ENCODE measurements at regions not wholly inside any gene's neighbourhood (a gene's known extent, or its start where the extent isn't known, plus 50 kb on each side); places are given as distances from the start of the nearest gene placed in this dataset.

DNA sequence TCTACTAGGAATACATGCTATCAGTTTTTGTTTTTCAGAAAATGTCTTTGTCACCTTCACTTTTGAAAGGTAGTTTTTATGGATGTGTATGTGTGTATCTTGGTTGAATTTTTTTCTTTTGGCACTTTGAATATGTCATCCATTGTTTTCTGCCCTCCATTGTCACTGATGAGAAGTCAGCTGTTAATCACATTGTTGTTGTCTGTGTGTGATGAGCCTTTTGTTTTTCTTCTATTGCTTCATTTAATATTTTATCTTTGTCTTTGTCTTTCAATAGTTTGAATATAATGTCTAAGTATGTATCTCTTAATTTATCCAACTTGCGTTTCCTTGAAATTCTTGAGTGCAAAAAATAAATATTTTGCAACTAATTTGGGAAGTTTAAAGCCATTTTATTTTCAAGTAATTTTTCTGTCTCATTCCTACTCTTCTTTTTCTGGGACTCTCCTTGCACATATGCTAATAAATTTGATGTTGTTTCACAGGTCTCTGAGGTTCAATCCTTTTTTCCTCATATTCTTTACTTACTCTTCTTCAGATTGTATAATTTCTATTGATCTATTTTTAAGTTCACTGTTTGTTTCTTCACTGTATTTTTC, 546.9 kb upstream of the GHITM start:
- no peak for DNase-seq

- no peak for DNase-seq
Observed at GRCh38 chr10:83603708-83604107, 535.6 kb upstream of the GHITM start.

DNA sequence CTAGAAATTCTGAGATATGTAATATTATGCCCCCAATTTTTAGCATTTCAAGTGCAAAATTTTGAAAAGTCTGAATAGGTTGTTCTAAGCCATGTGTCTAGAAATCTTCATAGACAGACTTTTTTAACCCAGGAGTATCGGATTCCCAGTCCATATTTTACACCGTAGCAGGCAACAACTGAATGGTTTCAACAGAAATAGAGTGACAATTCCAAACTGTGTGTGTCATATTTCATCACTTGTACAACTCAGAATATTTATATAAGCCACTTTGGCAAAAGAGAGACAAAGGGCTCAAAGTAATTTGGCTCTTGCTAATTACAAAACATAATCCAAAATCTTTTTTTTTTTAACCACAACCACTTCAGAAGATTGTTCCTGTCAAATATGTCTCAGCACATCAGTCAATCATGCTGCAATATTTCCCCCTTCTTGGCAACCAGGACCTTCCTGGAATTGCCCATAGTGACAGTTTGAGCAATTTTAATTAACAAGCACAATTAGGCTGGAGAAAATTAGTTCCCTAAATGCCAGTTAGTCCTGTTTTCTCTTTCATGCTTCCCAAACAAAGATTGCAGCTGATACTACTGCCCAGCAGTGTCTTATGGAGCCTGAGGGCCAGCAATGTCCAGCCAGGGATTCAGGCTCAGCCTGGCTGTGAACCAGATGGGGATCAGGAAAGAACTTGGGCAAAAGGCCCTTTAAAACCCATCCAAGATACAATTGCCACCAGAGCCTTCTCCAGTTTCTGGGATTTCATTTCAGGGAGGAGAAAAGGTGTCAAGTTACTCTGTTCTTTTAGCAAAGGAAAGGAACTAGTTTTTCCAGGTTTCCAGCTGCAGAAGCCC, 533.3 kb upstream of the GHITM start:
- no peak for DNase-seq

GRCh38 chr10:83607959-83608745, 531.2 kb upstream of the GHITM start:
- DNase-seq = no peak

DNA sequence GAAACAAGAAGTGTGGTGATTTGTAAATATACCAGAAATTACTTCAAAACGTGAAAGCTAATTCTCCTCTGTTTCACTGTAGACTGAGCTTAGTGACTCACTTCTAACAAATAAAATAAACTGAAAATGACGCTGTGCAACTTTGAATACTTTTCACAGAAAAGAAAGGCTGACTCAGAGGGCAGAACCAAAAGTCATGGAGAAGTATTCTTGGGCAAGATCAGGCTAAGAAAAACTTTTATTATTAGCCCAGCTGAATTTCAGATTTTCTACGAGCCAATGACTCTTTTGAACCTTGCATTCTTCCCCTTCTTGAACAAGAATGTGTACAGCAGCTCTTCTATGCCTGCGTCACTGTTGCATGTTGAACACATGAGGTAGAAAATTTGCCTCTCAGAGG, 527.3 kb upstream of the GHITM start:
- DNase-seq = no peak

- DNase-seq = no peak
Observed at GRCh38 chr10:83612746-83613145, 526.6 kb upstream of the GHITM start.

GRCh38 chr10:83617172-83617571, 522.1 kb upstream of the GHITM start:
- no peak for DNase-seq

DNA sequence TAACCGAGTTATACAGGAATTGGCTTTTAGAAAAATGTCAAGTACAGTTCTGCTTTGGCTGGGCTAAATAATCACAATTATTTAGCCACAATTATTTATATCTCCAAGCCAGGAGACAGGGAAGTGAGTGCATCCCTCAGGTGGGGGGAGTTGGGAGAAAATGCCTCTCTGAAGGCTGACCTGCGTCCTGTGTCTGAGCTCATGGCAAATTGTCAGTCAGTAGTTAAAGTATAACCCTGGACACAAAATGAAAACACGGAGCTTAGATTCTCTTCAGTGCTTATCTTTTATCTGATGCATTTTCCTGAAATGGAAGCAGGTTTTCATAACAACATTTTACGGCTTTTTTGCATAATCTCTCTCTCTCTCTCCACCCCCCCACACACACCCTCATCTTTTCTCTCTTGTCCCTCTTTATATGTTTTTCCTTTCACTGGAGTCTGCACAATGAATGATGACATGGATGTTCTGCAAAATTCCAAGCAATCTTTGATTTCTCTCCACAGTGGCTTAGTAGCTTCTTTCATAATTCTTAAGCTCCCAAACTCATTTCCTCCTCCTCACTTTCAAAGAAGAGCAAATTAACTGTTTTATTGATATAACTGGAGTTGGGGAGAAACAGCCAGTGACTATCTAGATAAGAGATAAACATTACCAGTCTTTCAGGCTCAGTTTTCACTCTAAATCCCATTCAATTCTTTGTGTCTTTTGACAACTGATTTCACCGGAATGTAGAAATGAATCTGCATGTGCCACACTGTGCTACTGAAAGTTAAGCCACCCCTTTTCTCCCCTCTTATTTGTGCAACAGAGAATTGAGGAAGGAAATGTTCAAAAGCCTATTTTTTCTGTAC, 521.4 kb upstream of the GHITM start:
- no peak for DNase-seq

GRCh38 chr10:83625831-83626360, 513.4 kb upstream of the GHITM start:
- DNase-seq = no peak

DNA sequence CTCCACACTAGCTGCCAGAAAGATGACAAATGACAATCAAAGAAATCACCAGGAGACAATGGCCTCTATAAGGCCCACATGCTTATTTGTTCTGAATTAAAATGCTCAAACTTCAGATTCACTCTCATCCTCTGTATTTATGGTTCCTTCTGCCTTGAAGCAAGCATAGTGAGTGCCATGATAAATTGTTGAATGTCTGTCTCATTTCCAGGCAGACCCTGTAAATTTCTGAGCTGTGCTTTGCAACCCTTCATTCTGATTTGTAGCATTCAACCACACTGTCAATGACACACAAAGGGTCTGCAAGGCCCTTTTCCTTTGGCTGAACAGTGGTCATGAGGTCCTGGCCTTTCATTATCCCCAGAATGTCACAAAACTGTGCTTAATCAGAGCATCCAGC, 506.6 kb upstream of the GHITM start:
- DNase-seq = no peak

DNA sequence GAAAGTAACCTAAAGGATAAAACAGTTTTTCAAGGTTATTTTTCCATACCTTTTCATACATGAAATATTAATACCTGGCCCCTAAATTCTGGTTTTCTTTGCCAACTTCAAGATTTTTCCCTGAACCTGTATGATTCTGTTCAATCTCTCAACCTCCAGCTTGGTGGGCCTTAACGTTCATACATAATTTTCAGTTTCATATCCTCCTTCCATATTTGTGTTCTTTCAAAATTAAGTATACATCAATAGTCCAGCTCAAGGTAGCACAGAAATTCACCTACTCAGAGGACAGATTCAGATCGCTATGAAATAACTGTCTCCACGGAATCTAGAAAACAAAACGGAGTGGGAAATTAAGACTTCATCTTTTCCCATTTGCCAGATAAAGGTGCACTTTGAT, 505.8 kb upstream of the GHITM start:
- no peak for DNase-seq

- no peak for DNase-seq
Observed at GRCh38 chr10:83636826-83637225, 502.5 kb upstream of the GHITM start.

DNA sequence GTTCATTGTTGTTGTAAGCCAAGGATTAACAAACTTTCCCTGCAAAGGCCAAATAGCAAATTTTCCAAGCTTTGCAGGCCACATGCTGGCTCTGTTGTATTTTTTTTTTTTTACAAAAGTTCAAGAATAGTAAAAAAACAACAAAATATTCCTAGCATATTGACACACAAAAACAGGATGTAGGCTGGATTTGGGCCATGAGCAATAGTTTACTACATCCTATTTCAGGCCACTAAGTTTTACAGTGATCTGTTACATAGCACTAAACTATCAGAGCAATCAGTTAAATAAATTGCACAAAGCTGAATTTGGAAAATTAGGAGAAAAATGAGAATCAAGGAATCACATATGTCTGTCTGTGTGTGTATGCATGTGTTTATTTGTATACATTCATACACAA, 491.8 kb upstream of the GHITM start:
- DNase-seq = no peak

- no peak for DNase-seq
Observed at GRCh38 chr10:83648201-83648600, 491.1 kb upstream of the GHITM start.

GRCh38 chr10:83649471-83649870, 489.8 kb upstream of the GHITM start:
- no peak for DNase-seq

DNA sequence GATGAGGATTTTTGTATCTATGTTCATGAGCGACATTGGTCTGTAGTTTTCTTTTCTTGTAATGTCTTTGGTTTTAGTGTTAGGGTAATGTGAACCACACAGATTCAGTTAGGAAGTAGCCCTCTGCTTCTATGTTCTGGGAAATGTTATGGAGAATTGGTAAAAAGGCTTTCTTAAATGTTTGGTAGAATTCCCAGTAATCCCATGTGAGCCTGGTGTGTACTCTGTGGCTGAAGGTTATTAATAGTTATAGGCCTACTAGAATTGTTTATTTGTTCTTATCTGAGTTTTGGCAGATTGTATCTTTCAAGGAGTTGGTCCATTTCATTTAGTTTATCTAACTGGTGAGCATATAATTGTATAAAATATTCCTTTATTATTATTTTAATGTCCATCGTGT, 484.6 kb upstream of the GHITM start:
- DNase-seq = no peak

GRCh38 chr10:83656924-83657323, 482.4 kb upstream of the GHITM start:
- DNase-seq = no peak

DNA sequence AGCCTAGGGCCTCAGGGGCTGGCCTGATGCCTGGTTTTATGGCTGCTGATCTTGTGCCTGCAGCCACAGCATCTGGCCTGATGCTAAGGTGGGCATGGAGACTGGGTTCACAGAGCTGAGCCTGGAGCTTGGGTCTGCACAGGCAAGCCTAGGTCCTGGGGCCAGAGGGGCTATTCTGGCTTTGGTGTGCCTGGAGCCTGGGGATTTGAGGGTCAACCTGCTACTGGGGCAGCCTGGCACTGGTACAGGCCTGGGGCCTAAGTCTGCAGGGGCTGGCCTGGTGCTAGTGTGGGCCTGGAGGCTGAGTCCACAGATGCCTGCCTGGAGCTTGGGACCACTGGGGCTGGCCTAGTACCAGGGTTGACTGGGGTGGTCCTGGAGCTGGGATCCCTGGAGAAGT, 481.8 kb upstream of the GHITM start:
- DNase-seq = no peak

DNA sequence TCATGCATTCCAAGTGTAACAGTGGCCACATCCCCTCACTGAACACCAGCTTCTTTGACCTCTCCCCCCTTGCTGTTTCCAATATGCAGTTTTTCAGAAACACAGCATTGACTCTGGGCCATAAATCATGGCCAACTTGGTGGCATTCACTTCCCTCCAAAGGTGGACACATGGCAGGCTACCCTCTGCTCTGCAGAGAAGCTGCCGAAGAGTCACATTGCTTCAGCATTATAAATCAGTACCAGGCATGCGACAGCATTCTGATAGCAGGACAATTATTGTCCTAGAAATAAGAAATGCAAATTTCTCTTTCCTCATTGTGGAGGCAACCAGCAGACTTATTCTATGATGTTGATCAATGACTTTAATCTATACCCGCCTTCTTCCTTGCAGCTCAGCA, 475.4 kb upstream of the GHITM start:
- no peak for DNase-seq

DNA sequence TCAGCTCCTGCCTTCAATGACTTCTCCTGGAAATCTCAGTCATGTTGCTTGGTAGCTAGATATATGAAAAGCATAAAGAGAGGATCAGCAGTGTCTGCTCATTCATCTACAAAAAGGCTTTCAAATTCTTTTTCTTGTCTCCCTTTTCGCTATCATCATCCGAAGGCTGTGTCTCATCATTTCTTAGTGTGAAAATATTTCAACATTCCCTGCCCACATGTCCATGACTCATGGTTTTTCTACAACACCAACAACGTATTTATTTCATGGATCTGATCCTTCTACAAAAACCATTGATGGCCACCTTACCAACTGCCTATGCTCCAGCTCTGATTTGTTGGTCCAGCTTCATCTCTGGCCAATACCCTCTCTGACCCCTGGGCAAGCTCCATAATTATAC, 472.5 kb upstream of the GHITM start:
- no peak for DNase-seq

DNA sequence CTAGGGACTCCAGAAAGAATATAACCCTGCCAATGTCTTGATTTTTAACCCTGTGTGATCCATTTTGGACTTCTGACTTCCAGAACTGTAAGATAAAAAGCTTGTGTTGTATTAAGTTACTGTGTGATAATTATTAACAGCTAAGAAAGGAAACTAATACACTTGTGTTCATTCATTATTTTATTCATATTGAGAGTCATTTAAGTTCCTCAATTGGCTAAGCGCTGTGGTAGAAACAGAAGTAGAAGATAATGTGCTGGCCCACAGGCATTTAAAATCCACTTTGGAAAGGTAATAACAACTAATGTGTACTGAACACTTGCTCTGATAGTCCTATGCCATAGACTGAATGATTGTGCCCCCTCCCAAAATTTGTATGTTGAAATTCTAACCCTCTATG, 471.7 kb upstream of the GHITM start:
- no peak for DNase-seq

- DNase-seq = no peak
Observed at GRCh38 chr10:83673316-83673715, 466.0 kb upstream of the GHITM start.

DNA sequence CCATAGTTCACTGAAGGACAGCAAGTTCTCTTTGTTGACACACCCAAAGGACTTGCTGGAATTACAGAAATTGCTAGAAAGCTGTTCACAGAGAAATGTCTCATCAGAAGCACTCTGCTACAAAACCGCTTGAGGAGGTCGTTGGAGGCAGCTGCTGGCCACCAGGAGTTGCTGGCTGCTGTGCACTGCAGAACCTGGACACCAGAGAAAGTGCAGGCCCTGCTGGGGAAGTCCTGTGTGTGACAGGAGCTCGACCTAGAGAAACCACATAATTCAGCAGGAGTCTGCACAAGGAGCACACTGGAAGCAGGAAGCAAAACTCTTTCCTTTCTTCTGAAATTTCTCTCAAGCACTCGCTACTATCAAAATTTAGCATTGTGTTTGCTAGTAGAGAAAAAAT, 461.5 kb upstream of the GHITM start:
- DNase-seq = no peak

All from activated naive CD4-positive, alpha-beta T cell (primary cell).